WTC11 (cell line): ENCODE measurements at regions not wholly inside any gene's neighbourhood (a gene's known extent, or its start where the extent isn't known, plus 50 kb on each side); places are given as distances from the start of the nearest gene placed in this dataset.

Experiments used
- JAZF1 ChIP-seq: fragments of 250-450 bp; sonication (Bioruptor Pico); IDR thresholded peaks from 2 replicates; pipeline ENCODE4 v1.9.0; 2021; ENCODE audit warnings: moderate library complexity, mild to moderate bottlenecking, inconsistent platforms
- TF ChIP-seq, protein P1 (sequence below): fragments of 200-600 bp; IDR thresholded peaks from 2 replicates; pipeline ENCODE4 v1.8.0; 2022; ENCODE audit warnings: antibody characterized with exemption
- TF ChIP-seq, protein P2 (sequence below): sonication (generic); formaldehyde crosslinking; IDR thresholded peaks from 2 replicates; pipeline ENCODE4 v1.8.1; 2023; ENCODE audit warnings: mild to moderate bottlenecking, moderate library complexity, missing genetic modification reagents

DNA sequence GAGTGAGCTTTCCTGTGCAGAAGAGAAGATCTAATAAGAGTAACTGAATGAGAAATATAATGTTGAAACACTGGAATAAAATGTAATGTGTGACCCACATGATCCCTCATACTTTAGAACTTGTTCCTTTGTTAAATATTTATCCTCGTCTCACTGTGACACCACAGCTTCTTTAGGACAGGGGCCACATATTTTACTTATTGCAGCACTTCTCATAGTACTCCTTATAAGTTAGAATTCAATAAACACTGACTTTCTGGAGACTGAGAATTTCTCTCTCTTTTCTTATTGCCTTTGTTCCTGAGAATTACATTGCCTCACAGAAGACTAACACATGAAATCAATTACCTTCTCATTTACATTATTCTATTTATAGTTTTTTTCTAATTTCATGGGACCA, 1234.6 kb upstream of the CHAC2 start:
- TF ChIP-seq, protein P1, sequence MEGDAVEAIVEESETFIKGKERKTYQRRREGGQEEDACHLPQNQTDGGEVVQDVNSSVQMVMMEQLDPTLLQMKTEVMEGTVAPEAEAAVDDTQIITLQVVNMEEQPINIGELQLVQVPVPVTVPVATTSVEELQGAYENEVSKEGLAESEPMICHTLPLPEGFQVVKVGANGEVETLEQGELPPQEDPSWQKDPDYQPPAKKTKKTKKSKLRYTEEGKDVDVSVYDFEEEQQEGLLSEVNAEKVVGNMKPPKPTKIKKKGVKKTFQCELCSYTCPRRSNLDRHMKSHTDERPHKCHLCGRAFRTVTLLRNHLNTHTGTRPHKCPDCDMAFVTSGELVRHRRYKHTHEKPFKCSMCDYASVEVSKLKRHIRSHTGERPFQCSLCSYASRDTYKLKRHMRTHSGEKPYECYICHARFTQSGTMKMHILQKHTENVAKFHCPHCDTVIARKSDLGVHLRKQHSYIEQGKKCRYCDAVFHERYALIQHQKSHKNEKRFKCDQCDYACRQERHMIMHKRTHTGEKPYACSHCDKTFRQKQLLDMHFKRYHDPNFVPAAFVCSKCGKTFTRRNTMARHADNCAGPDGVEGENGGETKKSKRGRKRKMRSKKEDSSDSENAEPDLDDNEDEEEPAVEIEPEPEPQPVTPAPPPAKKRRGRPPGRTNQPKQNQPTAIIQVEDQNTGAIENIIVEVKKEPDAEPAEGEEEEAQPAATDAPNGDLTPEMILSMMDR: no peak
- no peak for TF ChIP-seq JAZF1 (CRISPR knock-in tag)
- TF ChIP-seq, protein P2, sequence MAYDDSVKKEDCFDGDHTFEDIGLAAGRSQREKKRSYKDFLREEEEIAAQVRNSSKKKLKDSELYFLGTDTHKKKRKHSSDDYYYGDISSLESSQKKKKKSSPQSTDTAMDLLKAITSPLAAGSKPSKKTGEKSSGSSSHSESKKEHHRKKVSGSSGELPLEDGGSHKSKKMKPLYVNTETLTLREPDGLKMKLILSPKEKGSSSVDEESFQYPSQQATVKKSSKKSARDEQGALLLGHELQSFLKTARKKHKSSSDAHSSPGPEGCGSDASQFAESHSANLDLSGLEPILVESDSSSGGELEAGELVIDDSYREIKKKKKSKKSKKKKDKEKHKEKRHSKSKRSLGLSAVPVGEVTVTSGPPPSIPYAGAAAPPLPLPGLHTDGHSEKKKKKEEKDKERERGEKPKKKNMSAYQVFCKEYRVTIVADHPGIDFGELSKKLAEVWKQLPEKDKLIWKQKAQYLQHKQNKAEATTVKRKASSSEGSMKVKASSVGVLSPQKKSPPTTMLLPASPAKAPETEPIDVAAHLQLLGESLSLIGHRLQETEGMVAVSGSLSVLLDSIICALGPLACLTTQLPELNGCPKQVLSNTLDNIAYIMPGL: no peak
